GM23338 (cell line): ENCODE measurements at regions not wholly inside any gene's neighbourhood (a gene's known extent, or its start where the extent isn't known, plus 50 kb on each side); places are given as distances from the start of the nearest gene placed in this dataset.

ENCODE experiments used
- ATAC-seq: fragments of 200-7000 bp; cut with Tn5 transposase; 3 replicates; pipeline ENCODE4 v1.9.1; 2020
- DNase-seq: peaks from one replicate; pipeline ENCODE4 v3.0.0-alpha.2; 2015; ENCODE audit warnings: low spot score
- H2AFZ ChIP-seq: fragments of 200-600 bp; sonication (generic); 2 replicates; pipeline ENCODE4 v1.8.0; 2016; ENCODE audit warnings: antibody characterized with exemption, mild to moderate bottlenecking, moderate library complexity
- H3F3A ChIP-seq: fragments of 200-600 bp; sonication (generic); replicated peaks from 2 replicates; pipeline ENCODE4 v1.8.0; 2017; ENCODE audit warnings: antibody characterized with exemption, mixed run types, low read depth
- H3K27ac ChIP-seq: fragments of 200-600 bp; sonication (generic); 2 replicates; pipeline ENCODE4 v1.6.1; 2016; ENCODE audit warnings: low read depth
- H3K27me3 ChIP-seq: fragments of 200-600 bp; sonication (generic); 2 replicates; pipeline ENCODE4 v1.8.0; 2016; ENCODE audit warnings: mild to moderate bottlenecking, mixed run types, moderate library complexity; ENCODE audit not compliant: insufficient read depth
- H3K36me3 ChIP-seq: fragments of 200-600 bp; sonication (generic); 2 replicates; pipeline ENCODE4 v1.8.0; 2016; ENCODE audit warnings: mild to moderate bottlenecking; ENCODE audit not compliant: insufficient read depth
- H3K4me1 ChIP-seq: fragments of 200-600 bp; sonication (generic); 2 replicates; pipeline ENCODE4 v1.8.0; 2016; ENCODE audit warnings: mild to moderate bottlenecking, moderate library complexity; ENCODE audit not compliant: insufficient read depth
- H3K4me2 ChIP-seq: fragments of 200-600 bp; sonication (generic); 2 replicates; pipeline ENCODE4 v1.7.1; 2017; ENCODE audit warnings: mixed run types
- H3K4me3 ChIP-seq: fragments of 200-600 bp; sonication (generic); 2 replicates; pipeline ENCODE4 v1.6.1; 2016; ENCODE audit warnings: mixed run types
- H3K79me2 ChIP-seq: fragments of 200-600 bp; sonication (generic); replicated peaks from 2 replicates; pipeline ENCODE4 v1.8.0; 2017; ENCODE audit warnings: mild to moderate bottlenecking; ENCODE audit not compliant: insufficient read depth
- H3K9me2 ChIP-seq: fragments of 200-600 bp; sonication (generic); 2 replicates; pipeline ENCODE4 v1.8.0; 2017; ENCODE audit not compliant: insufficient read depth
- H4K20me1 ChIP-seq: fragments of 200-600 bp; sonication (generic); replicated peaks from 2 replicates; pipeline ENCODE4 v1.8.0; 2017; ENCODE audit warnings: mild to moderate bottlenecking; ENCODE audit not compliant: insufficient read depth
- H3K27ac Mint-ChIP-seq: 2 replicates; pipeline ENCODE4 v1.8.0; 2020; ENCODE audit warnings: inconsistent platforms, mild to moderate bottlenecking, moderate library complexity, mixed read lengths
- H3K27me3 Mint-ChIP-seq: 3 replicates; pipeline ENCODE4 v1.8.0; 2022; ENCODE audit warnings: low read depth, mild to moderate bottlenecking, moderate library complexity, mixed read lengths, inconsistent platforms; ENCODE audit not compliant: insufficient read depth, poor library complexity
- H3K36me3 Mint-ChIP-seq: 3 replicates; pipeline ENCODE4 v1.8.0; 2021; ENCODE audit warnings: low read depth, mild to moderate bottlenecking, inconsistent platforms, moderate library complexity, mixed read lengths
- H3K4me1 Mint-ChIP-seq: 3 replicates; pipeline ENCODE4 v1.8.0; 2020; ENCODE audit warnings: mild to moderate bottlenecking, inconsistent platforms, mixed read lengths
- H3K4me3 Mint-ChIP-seq: 3 replicates; pipeline ENCODE4 v1.8.0; 2021; ENCODE audit warnings: moderate library complexity, mild to moderate bottlenecking, inconsistent platforms, mixed read lengths
- H3K9me3 Mint-ChIP-seq: 3 replicates; pipeline ENCODE4 v1.8.0; 2020; ENCODE audit warnings: moderate library complexity, mild to moderate bottlenecking, inconsistent platforms, mixed read lengths
- CREB1 ChIP-seq: fragments of 250-450 bp; sonication (Bioruptor Pico); IDR thresholded peaks from 2 replicates; pipeline ENCODE4 v1.5.0; 2020; ENCODE audit warnings: low read depth, mild to moderate bottlenecking, moderate library complexity
- CTCF ChIP-seq, 2 experiments: fragments of 200-600 bp in 1 of 2; sonication (generic) in 1 of 2; conservative IDR thresholded peaks; 2 replicates each; pipeline versions ENCODE4 v1.5.1 to v1.6.1; 2016 to 2017; ENCODE audit warnings: antibody characterized with exemption in 2 of 2, low read depth in 2 of 2, mild to moderate bottlenecking in 2 of 2, moderate library complexity in 1 of 2
- ETS1 ChIP-seq: IDR thresholded peaks from 2 replicates; pipeline ENCODE4 v1.6.1; 2016; ENCODE audit warnings: antibody characterized with exemption
- EZH2 ChIP-seq: fragments of 200-600 bp; sonication (generic); IDR thresholded peaks from one replicate; pipeline ENCODE4 v1.8.0; 2017; ENCODE audit warnings: antibody characterized with exemption, mild to moderate bottlenecking, low read depth; ENCODE audit not compliant: unreplicated experiment
- EZH2phosphoT487 ChIP-seq: fragments of 200-600 bp; sonication (generic); IDR thresholded peaks from one replicate; pipeline ENCODE4 v1.8.1; 2018; ENCODE audit warnings: antibody characterized with exemption; ENCODE audit not compliant: unreplicated experiment
- JUNB ChIP-seq: IDR thresholded peaks from one replicate; pipeline ENCODE4 v1.6.1; 2016; ENCODE audit warnings: antibody characterized with exemption; ENCODE audit not compliant: unreplicated experiment
- NANOG ChIP-seq: IDR thresholded peaks from 2 replicates; pipeline ENCODE4 v1.6.1; 2016; ENCODE audit warnings: antibody characterized with exemption, borderline replicate concordance
- POLR2AphosphoS5 ChIP-seq: IDR thresholded peaks from 2 replicates; pipeline ENCODE4 v1.6.1; 2016; ENCODE audit warnings: antibody characterized with exemption, low read depth
- REST ChIP-seq: IDR thresholded peaks from one replicate; pipeline ENCODE4 v1.6.1; 2018; ENCODE audit warnings: antibody characterized with exemption; ENCODE audit not compliant: unreplicated experiment
- STAT1 ChIP-seq: IDR thresholded peaks from one replicate; pipeline ENCODE4 v1.6.1; 2016; ENCODE audit warnings: antibody characterized with exemption; ENCODE audit not compliant: unreplicated experiment
- ZNF114 ChIP-seq: fragments of 250-450 bp; sonication (Bioruptor Pico); IDR thresholded peaks from 2 replicates; pipeline ENCODE4 v1.5.0; 2020; ENCODE audit warnings: mild to moderate bottlenecking, moderate library complexity
- ZNF331 ChIP-seq: fragments of 250-450 bp; sonication (Bioruptor Pico); IDR thresholded peaks from 2 replicates; pipeline ENCODE4 v1.5.0; 2020; ENCODE audit warnings: low read depth, mild to moderate bottlenecking, moderate library complexity
- ZNF462 ChIP-seq: fragments of 250-450 bp; sonication (Bioruptor Pico); IDR thresholded peaks from 2 replicates; pipeline ENCODE4 v1.5.0; 2020; ENCODE audit warnings: mild to moderate bottlenecking, moderate library complexity

- H3K27me3 Mint-ChIP-seq, result peaks cover 3% of the 10 kb centered on the region
- no peak overlapping the region for H3K27ac Mint-ChIP-seq
- peaks cover 5% of the 10 kb centered on the region for H3K4me1 Mint-ChIP-seq
- H3F3A ChIP-seq, result no peaks in the 10 kb centered on the region
- no peak overlapping the region for H2AFZ ChIP-seq
- no peaks in the 10 kb centered on the region for H3K27me3 ChIP-seq
- TF ChIP-seq ZNF462 (CRISPR knock-in tag), result no peak
- TF ChIP-seq POLR2AphosphoS5, result no peak
- no peak for TF ChIP-seq STAT1
- TF ChIP-seq REST, result no peak
- no peak for TF ChIP-seq JUNB
- no peak for TF ChIP-seq CREB1 (CRISPR knock-in tag)
- no peak for TF ChIP-seq CTCF (conservative IDR thresholded peaks at IDR 0.05; ENCODE audit: low read depth in 2 of 2)
- TF ChIP-seq EZH2, result no peak
- TF ChIP-seq EZH2phosphoT487, result no peak
- no peak for TF ChIP-seq NANOG
- no peak for TF ChIP-seq ZNF331
- no peak for TF ChIP-seq ZNF114 (CRISPR knock-in tag)
- no peak for TF ChIP-seq ETS1
- H3K27ac ChIP-seq, result no peak overlapping the region
- no peaks in the 10 kb centered on the region for H3K9me3 Mint-ChIP-seq
- no peaks in the 10 kb centered on the region for H3K36me3 ChIP-seq
- no peaks in the 10 kb centered on the region for H3K9me2 ChIP-seq
- no peaks in the 10 kb centered on the region for H3K79me2 ChIP-seq
- no peak overlapping the region for H3K4me3 ChIP-seq
- no peak overlapping the region for H3K4me2 ChIP-seq
- DNase-seq, result no peak
- no peaks in the 10 kb centered on the region for H3K36me3 Mint-ChIP-seq
- ATAC-seq, result no peak
- H3K4me3 Mint-ChIP-seq, result no peak overlapping the region
- no peaks in the 10 kb centered on the region for H3K4me1 ChIP-seq
- H4K20me1 ChIP-seq, result no peaks in the 10 kb centered on the region
These were observed 368.9 kb downstream of the WDR72 start for GRCh38 chr15:53390549-53390948.
